Activated T-cell treated with anti-CD3 and anti-CD28 coated beads, Interleukin-2, amount 50 U/mL, for 24 hours (primary cell): ENCODE measurements at regions not wholly inside any gene's neighbourhood (a gene's known extent, or its start where the extent isn't known, plus 50 kb on each side); places are given as distances from the start of the nearest gene placed in this dataset.

Experiments used
- DNase-seq: peaks from one replicate; pipeline ENCODE4 v3.0.0-alpha.2; 2020
- H3K27ac Mint-ChIP-seq: 2 replicates; pipeline ENCODE4 v1.8.0; 2020; ENCODE audit warnings: mild to moderate bottlenecking, mixed read lengths
- H3K27me3 Mint-ChIP-seq: 2 replicates; pipeline ENCODE4 v1.8.0; 2020; ENCODE audit warnings: mixed read lengths
- H3K36me3 Mint-ChIP-seq: 2 replicates; pipeline ENCODE4 v1.8.0; 2020; ENCODE audit warnings: low read depth, mixed read lengths
- H3K4me1 Mint-ChIP-seq: 2 replicates; pipeline ENCODE4 v1.8.0; 2020; ENCODE audit warnings: low read depth, mixed read lengths
- H3K4me3 Mint-ChIP-seq: 2 replicates; pipeline ENCODE4 v1.8.0; 2020; ENCODE audit warnings: mild to moderate bottlenecking, moderate library complexity, mixed read lengths
- H3K9me3 Mint-ChIP-seq: 2 replicates; pipeline ENCODE4 v1.8.0; 2020; ENCODE audit warnings: mixed read lengths

DNA sequence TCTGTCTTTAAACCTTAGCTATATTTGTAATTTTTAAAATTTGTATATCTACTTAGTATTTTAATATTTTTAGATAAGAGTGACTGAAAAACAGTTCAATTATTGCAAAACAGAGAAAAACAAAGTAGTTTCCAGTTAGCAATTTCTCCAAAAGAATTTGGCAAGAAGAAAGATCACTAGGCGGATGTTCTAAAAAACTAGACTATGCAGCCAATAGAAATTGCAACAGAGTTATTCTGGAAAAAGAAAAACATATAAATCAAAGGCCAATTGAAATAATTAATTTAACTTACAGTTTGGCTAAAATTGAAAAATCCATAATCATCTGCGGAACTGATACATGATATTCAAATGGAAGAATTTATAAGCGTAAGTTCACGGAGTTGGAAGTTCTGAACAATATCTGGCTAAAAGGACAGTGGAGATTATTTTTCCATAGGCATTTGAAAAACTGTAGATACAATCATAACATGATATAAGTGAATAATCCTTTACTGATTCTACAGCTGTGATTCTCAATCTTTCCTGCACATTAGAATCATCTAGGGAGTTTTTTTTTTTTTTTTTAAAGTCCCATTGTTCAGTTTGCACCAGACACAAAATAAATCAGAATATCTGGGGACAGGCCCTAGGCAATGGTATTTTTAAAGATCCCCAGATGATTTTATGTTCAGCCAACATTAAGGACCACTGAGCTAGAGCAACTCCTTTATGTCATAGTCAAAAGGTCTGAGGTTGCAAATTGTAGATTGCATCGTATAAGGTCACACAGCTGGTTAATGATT is 605.1 kb upstream of the DAB2 start:
- no peak for DNase-seq

DNA sequence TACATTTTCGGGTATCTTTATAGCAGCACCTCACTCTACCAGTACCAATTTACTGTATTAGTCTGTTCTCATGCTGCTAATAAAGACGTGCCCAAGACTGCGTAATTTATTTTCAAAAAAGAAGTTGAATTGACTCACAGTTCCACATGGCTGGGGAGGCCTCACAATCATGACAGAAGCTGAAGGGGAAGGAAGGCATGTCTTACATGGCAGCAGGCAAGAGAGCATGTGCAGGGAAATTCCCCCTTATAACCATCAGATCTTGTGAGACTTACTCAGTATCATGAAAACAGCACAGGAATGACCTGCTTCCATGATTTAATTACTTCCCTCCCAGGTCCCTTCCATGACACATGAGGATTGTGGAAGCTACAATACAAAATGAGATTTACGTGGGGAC is 602.6 kb upstream of the DAB2 start:
- H3K9me3 Mint-ChIP-seq, result no peaks in the 10 kb centered on the region
- H3K36me3 Mint-ChIP-seq, result no peaks in the 10 kb centered on the region
- H3K4me3 Mint-ChIP-seq, result no peak overlapping the region

More for the DNA sequence above, 605.1 kb upstream of the DAB2 start:
- Mint-ChIP-seq H3K4me1 (peaks cover 14% of the 10 kb centered on the region), H3K36me3 (no peaks in the 10 kb centered on the region), H3K9me3 (no peaks in the 10 kb centered on the region), H3K27me3 (peaks cover 8% of the 10 kb centered on the region), H3K4me3 (no peak overlapping the region), H3K27ac (no peak overlapping the region)

DNA sequence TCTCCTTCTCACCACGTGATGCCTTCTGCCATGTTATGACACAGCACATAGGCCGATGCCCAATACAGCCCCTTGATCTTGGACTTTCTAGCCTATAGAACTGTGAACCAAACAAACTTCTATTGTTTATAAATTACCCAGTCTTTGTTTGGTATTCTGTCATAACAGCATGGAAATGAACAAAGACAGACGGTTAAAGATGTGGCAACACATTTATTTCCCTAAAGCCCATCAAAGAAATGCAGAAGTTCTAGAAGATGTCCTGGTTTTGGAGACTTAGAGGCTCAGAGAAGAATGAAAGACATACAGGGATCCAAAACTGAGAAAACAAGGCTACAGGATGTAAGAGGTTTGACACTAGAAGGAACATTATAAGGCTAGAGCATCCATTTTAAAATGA is 600.8 kb upstream of the DAB2 start:
- H3K9me3 Mint-ChIP-seq, result no peaks in the 10 kb centered on the region

More for the DNA sequence above, 602.6 kb upstream of the DAB2 start:
- Mint-ChIP-seq H3K27me3 (peaks cover 8% of the 10 kb centered on the region), H3K4me1 (peaks cover 7% of the 10 kb centered on the region), H3K27ac (no peak overlapping the region)
- no peak for DNase-seq

DNA sequence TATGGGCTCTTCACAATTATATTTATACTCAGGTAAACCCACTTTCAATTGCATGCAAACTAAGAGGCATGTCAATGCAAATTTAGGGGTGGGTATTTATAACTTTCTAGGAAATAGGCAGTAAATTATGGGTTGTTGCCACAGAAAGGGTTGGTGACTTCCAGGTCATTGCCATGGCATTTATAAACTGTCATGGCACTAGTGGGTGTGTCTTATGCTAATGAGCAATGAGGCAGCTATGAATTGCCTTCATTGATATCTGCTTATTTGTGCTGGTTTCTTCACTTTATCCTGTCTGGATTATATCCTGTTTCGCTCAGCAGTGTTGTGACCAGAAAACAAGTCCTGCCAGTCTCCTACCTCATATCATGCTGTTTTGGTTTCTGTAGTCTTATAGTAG is 597.3 kb upstream of the DAB2 start:
- Mint-ChIP-seq H3K36me3 (no peaks in the 10 kb centered on the region), H3K4me3 (no peak overlapping the region), H3K27me3 (peaks cover 3% of the 10 kb centered on the region), H3K4me1 (peaks cover 2% of the 10 kb centered on the region), H3K9me3 (no peaks in the 10 kb centered on the region), H3K27ac (no peak overlapping the region)
- no peak for DNase-seq

More for the DNA sequence above, 600.8 kb upstream of the DAB2 start:
- Mint-ChIP-seq H3K36me3 (no peaks in the 10 kb centered on the region), H3K27me3 (peaks cover 4% of the 10 kb centered on the region), H3K4me3 (no peak overlapping the region), H3K4me1 (peaks cover 4% of the 10 kb centered on the region), H3K27ac (no peak overlapping the region)
- no peak for DNase-seq

DNA sequence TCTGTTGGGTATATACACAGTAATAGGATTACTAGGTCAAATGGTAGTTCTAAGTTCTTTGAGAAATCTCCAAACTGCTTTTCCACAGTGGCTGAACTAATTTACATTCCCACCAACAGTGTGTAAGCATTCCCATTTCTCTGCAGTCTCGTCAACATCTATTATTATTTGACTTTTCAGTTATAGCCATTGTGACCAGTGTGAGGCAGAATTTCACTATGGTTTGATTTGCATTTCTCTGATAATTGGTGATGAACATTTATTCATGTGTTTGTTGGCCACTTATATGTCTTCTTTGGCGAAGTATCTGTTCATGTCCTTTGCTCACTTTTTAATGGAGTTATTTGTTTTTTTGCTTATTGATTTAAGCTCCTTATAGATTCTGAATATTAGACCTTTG is 596.2 kb upstream of the DAB2 start:
- Mint-ChIP-seq H3K4me1 (peaks cover 2% of the 10 kb centered on the region), H3K27me3 (peaks cover 3% of the 10 kb centered on the region), H3K4me3 (no peak overlapping the region), H3K9me3 (no peaks in the 10 kb centered on the region), H3K27ac (no peak overlapping the region), H3K36me3 (no peaks in the 10 kb centered on the region)
- no peak for DNase-seq

DNA sequence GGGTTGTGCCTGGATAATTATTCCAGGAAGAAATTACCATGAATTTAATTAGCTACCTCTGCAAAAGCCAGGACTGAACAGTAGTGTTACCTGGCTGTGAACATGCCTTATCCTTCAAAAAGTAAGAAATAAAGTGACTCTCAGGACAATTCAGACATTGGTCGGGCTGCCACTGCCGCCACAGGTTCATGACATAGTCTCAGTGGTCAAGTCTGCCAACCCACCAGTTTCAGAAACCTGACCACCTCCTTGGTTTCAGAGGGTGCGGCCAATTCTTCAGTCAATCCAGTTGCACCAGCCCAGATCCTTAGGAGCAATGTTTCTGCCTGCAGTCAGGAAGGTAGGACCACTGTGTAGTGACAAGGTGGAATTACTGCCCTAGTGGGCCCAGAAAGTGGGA is 593.1 kb upstream of the DAB2 start:
- no peaks in the 10 kb centered on the region for H3K9me3 Mint-ChIP-seq
- H3K36me3 Mint-ChIP-seq, result no peaks in the 10 kb centered on the region
- peaks cover 2% of the 10 kb centered on the region for H3K4me1 Mint-ChIP-seq
- no peak overlapping the region for H3K27ac Mint-ChIP-seq
- H3K27me3 Mint-ChIP-seq, result peaks cover 6% of the 10 kb centered on the region
- DNase-seq, result no peak
- no peak overlapping the region for H3K4me3 Mint-ChIP-seq

DNA sequence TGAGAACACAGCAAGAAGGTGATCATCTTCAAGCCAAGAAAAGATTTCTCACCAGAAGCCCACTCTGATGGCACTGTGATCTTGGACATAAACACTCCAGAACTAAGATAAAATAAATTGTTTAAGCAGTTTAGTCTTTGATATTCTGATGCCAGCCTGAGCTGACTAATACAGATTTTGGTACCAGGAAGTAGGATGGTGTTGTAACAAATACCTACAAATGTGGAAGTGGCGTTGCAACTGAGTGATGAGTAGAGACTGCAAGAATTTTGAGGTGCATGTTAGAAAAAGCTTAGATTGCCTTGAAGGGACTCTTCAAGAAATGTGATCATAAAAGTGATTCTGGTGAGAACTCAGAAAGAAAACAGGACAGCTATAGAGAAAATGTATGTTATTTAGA is 592.4 kb upstream of the DAB2 start:
- H3K9me3 Mint-ChIP-seq, result no peaks in the 10 kb centered on the region
- no peak for DNase-seq
- peaks cover 9% of the 10 kb centered on the region for H3K27me3 Mint-ChIP-seq
- no peak overlapping the region for H3K27ac Mint-ChIP-seq
- H3K4me3 Mint-ChIP-seq, result no peak overlapping the region
- H3K4me1 Mint-ChIP-seq, result no peaks in the 10 kb centered on the region
- no peaks in the 10 kb centered on the region for H3K36me3 Mint-ChIP-seq

DNA sequence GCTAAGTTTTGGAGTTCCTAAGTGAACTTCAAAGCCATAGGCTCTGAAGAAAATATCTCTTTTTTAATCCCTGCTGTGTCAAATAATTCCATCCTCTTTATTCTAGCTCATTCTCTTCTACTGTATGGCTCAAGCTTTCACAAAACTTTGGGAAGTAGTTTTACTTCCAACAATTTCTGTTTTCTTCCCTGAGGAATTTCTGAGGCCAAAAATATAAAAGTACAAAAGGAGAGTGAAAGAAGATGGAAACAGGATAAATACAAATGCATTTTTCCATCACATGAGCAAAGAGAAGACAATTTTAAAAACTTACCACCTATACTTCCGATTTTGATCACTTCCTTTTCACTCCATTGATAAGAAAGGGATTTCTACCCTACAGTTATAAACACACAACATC is 585.7 kb upstream of the DAB2 start:
- no peak for DNase-seq
- Mint-ChIP-seq H3K27ac (no peak overlapping the region), H3K4me3 (no peak overlapping the region), H3K4me1 (no peaks in the 10 kb centered on the region), H3K27me3 (peaks cover 33% of the 10 kb centered on the region), H3K9me3 (peaks cover 12% of the 10 kb centered on the region), H3K36me3 (no peaks in the 10 kb centered on the region)

DNA sequence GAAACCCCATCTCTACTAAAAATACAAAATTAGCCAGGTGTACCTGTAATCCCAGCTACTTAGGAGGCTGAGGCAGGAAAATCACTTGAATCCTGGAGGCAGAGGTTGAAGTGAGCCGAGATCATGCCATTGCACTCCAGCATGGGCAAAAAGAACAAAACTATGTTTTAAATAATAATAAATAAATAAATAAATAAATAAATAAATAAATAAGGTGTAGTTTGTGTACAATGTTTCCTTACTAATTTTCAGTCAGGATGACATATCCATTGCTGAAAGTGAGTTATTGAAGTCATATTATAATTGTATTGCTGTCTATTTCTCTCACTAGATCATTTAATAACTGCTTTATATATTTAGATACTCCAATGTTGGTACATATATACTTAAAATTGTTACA is 581.5 kb upstream of the DAB2 start:
- Mint-ChIP-seq H3K36me3 (no peaks in the 10 kb centered on the region), H3K4me1 (no peaks in the 10 kb centered on the region), H3K9me3 (peaks cover 12% of the 10 kb centered on the region), H3K4me3 (no peak overlapping the region), H3K27me3 (peaks cover 27% of the 10 kb centered on the region), H3K27ac (no peak overlapping the region)
- no peak for DNase-seq

DNA sequence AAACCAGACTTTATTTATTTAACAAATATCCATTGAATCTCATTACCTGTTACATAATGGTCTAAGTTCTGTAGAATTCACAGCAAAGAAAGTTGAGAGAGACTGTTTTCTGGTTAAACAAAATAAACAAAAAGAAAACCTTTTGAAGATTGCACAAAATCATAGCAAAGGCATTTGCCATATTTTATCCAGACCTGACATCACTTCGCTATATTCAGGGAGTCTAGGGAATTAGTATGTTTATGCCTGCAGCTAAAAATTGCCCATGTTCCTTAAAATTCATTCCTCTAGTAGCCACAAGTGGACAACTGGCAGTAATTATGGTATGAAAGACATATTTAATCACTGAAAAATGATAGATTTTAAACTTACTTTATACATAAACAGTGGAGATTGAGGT is 577.0 kb upstream of the DAB2 start:
- H3K36me3 Mint-ChIP-seq, result no peaks in the 10 kb centered on the region
- no peak overlapping the region for H3K27ac Mint-ChIP-seq

DNA sequence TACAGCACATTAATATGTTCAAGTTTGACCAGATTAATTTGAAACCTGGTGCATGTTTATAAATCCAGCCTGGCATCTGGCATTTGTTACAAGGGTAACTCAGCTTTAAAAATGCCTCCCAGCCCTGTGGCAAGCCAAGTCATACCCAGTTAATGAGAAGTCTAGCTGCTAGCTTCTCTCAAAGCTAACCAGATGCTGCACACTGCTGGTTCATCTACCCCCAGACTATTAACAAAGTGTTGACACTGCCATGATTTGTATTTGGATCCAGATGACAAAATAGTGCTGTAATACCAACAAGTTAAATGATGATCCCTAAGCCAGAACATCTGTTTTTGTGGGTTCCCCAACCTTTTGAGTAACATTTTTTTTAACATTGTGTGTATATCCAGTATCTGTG is 573.7 kb upstream of the DAB2 start:
- DNase-seq, result no peak

More for the DNA sequence above, 577.0 kb upstream of the DAB2 start:
- no peaks in the 10 kb centered on the region for H3K4me1 Mint-ChIP-seq
- H3K9me3 Mint-ChIP-seq, result no peaks in the 10 kb centered on the region
- peaks cover 6% of the 10 kb centered on the region for H3K27me3 Mint-ChIP-seq
- no peak overlapping the region for H3K4me3 Mint-ChIP-seq
- no peak for DNase-seq

DNA sequence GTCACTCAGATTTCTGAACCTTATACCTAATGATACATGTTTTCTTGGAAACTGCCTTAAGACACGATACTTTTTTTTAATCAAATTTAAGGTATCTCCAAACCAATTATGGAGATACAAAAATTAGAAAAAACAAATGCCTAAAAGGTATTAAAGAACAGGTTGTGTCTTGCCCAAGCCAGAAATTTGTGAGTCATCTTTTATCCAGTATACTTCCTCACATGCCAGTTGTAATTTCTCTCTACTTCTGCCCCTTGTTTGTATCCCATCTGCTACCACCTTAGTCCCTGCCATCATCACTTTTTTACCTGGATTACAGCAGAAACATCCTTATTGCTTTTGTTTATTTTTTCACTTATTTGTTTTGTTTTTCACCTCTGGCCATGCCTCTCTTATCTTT is 571.2 kb upstream of the DAB2 start:
- no peak for DNase-seq
- H3K27ac Mint-ChIP-seq, result no peak overlapping the region
- H3K9me3 Mint-ChIP-seq, result no peaks in the 10 kb centered on the region
- H3K36me3 Mint-ChIP-seq, result no peaks in the 10 kb centered on the region
- H3K4me1 Mint-ChIP-seq, result peaks cover 5% of the 10 kb centered on the region
- H3K4me3 Mint-ChIP-seq, result no peak overlapping the region
- peaks cover 13% of the 10 kb centered on the region for H3K27me3 Mint-ChIP-seq

More for the DNA sequence above, 573.7 kb upstream of the DAB2 start:
- Mint-ChIP-seq H3K27me3 (peaks cover 6% of the 10 kb centered on the region), H3K9me3 (no peaks in the 10 kb centered on the region), H3K36me3 (no peaks in the 10 kb centered on the region), H3K27ac (no peak overlapping the region), H3K4me1 (no peaks in the 10 kb centered on the region), H3K4me3 (no peak overlapping the region)

DNA sequence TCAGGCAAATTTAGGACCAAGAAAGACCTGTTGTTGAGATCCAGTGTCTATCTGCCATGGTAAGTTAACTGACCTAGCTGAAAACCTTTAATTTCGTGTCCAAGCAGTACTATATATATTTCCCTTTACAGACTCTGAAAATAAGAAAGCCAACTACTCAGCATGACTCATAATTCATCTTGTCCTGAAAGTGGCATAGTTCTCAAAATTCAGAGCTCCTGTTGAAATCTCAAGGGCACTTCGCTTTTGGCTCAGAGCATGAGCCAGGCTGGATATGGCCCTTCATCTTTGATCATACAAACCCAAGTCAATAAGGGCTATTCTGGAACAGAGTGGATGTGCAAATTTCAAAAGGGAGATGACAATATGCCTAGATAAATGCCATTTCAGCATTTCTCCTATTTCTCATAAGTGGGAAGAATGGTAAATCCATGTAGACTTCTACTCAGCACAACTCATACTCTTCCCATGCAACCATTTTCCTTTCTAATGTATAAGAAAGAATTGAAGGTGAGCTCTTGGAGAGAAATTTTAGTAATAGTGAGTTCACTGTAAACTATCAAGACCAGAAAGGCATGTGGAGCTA is 567.9 kb upstream of the DAB2 start:
- Mint-ChIP-seq H3K4me1 (peaks cover 5% of the 10 kb centered on the region), H3K27ac (no peak overlapping the region), H3K9me3 (no peaks in the 10 kb centered on the region), H3K4me3 (no peak overlapping the region), H3K36me3 (no peaks in the 10 kb centered on the region), H3K27me3 (peaks cover 11% of the 10 kb centered on the region)
- no peak for DNase-seq

DNA sequence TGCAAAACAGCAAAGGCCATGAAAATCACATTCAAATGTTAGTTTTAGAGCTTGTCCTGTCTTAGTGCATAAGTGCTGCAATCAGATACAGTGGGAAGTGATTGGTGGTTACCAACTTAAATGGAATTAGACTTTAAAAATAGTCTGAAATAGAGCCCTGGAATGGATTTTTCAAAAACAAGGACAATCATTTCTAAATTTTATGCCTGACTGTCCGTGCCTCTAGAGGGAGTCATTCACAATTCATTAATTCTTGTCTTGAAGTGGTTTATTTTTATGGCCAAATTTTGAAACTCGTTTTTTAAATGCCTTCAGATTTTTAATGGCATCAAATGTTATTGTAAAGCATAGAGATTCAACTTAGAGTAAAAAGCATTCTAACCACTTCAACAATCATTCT is 561.8 kb upstream of the DAB2 start:
- DNase-seq, result no peak
- Mint-ChIP-seq H3K4me1 (no peaks in the 10 kb centered on the region), H3K4me3 (no peak overlapping the region), H3K27ac (no peak overlapping the region), H3K36me3 (no peaks in the 10 kb centered on the region), H3K9me3 (no peaks in the 10 kb centered on the region), H3K27me3 (peaks cover 3% of the 10 kb centered on the region)

DNA sequence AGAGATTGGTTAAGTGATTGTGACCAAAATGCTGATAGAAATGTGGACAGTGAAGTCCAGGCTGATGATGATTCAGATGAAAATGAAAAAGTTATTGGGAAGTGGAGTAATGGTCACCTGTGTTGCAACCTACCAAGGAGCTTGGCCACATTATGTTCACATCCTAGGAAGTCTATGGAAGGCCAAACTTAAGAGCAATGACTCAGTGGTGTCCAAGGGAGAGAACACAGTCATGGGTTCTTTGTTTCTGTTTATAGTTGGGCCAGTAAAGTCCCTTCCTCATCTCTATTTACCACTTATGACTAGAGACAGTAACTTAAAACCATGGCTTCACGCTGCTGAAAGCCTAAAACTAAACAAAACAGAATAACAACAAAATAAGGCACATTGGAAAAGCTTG is 555.3 kb upstream of the DAB2 start:
- no peak for DNase-seq
- no peaks in the 10 kb centered on the region for H3K9me3 Mint-ChIP-seq
- H3K4me3 Mint-ChIP-seq, result no peak overlapping the region
- no peaks in the 10 kb centered on the region for H3K4me1 Mint-ChIP-seq
- H3K36me3 Mint-ChIP-seq, result no peaks in the 10 kb centered on the region
- H3K27me3 Mint-ChIP-seq, result no peaks in the 10 kb centered on the region
- H3K27ac Mint-ChIP-seq, result no peak overlapping the region
